OCI-LY1 (cell line): ENCODE measurements at regions not wholly inside any gene's neighbourhood (a gene's known extent, or its start where the extent isn't known, plus 50 kb on each side); places are given as distances from the start of the nearest gene placed in this dataset.

ENCODE experiments used
- H2AFZ ChIP-seq: fragments of 200-600 bp; sonication (generic), shearing (Covaris generic); 2 replicates; pipeline ENCODE4 v1.6.0; 2014; ENCODE audit warnings: antibody characterized with exemption, mild to moderate bottlenecking, low read length
- H3F3A ChIP-seq: fragments of 200-600 bp; sonication (generic), shearing (Covaris generic); 2 replicates; pipeline ENCODE4 v1.6.0; 2014; ENCODE audit warnings: mild to moderate bottlenecking, antibody characterized with exemption, low read length, moderate library complexity; ENCODE audit not compliant: insufficient read depth
- H3K27ac ChIP-seq: fragments of 200-600 bp; sonication (generic); 2 replicates; pipeline ENCODE4 v1.5.1; 2014; ENCODE audit warnings: low read length, mixed run types, mild to moderate bottlenecking, low read depth; ENCODE audit not compliant: poor library complexity, severe bottlenecking
- H3K27me3 ChIP-seq: fragments of 200-600 bp; sonication (generic); 2 replicates; pipeline ENCODE4 v1.6.0; 2014; ENCODE audit warnings: antibody characterized with exemption, mild to moderate bottlenecking, low read length, moderate library complexity; ENCODE audit not compliant: insufficient read depth
- H3K36me3 ChIP-seq: fragments of 200-600 bp; sonication (generic); 2 replicates; pipeline ENCODE4 v1.6.1; 2014; ENCODE audit warnings: mild to moderate bottlenecking, antibody characterized with exemption, low read length, moderate library complexity, mixed read lengths; ENCODE audit not compliant: insufficient read depth
- H3K4me1 ChIP-seq: fragments of 200-600 bp; sonication (generic); 2 replicates; pipeline ENCODE4 v1.5.1; 2014; ENCODE audit warnings: mild to moderate bottlenecking, low read length, moderate library complexity; ENCODE audit not compliant: insufficient read depth, severe bottlenecking
- H3K4me2 ChIP-seq: fragments of 200-600 bp; sonication (generic), shearing (Covaris generic); 2 replicates; pipeline ENCODE4 v1.6.1; 2014; ENCODE audit warnings: low read length
- H3K4me3 ChIP-seq: fragments of 200-600 bp; sonication (generic); 2 replicates; pipeline ENCODE4 v1.5.1; 2014; ENCODE audit warnings: low read length, low read depth, mild to moderate bottlenecking, mixed read lengths; ENCODE audit not compliant: poor library complexity, severe bottlenecking
- H3K79me2 ChIP-seq: fragments of 200-600 bp; shearing (Covaris generic); 2 replicates; pipeline ENCODE4 v1.6.1; 2016; ENCODE audit warnings: mixed run types, low read length, mixed read lengths; ENCODE audit not compliant: insufficient read depth
- H3K9ac ChIP-seq: fragments of 200-600 bp; sonication (generic), shearing (Covaris generic); 2 replicates; pipeline ENCODE4 v1.6.1; 2014; ENCODE audit warnings: mild to moderate bottlenecking, low read length, mixed read lengths
- H3K9me2 ChIP-seq: fragments of 200-600 bp; sonication (generic), shearing (Covaris generic); 2 replicates; pipeline ENCODE4 v1.6.1; 2014; ENCODE audit warnings: low read depth, mild to moderate bottlenecking, low read length, mixed read lengths
- H3K9me3 ChIP-seq: fragments of 200-600 bp; shearing (Covaris generic); 2 replicates; pipeline ENCODE4 v1.6.1; 2014; ENCODE audit warnings: low read length, mixed read lengths
- H4K20me1 ChIP-seq: fragments of 200-600 bp; sonication (generic), shearing (Covaris generic); 2 replicates; pipeline ENCODE4 v1.6.0; 2016; ENCODE audit warnings: mild to moderate bottlenecking, low read length; ENCODE audit not compliant: insufficient read depth
- EZH2 ChIP-seq: fragments of 200-600 bp; sonication (generic), shearing (Covaris generic); IDR thresholded peaks from 2 replicates; pipeline ENCODE4 v1.8.0; 2017; ENCODE audit warnings: borderline replicate concordance, mixed run types, mild to moderate bottlenecking, antibody characterized with exemption, low read length, moderate library complexity, mixed read lengths
- TF ChIP-seq, protein P1 (sequence below): fragments of 200-600 bp; sonication (generic), shearing (Covaris generic); IDR thresholded peaks from 2 replicates; pipeline ENCODE4 v1.5.1; 2017; ENCODE audit warnings: mild to moderate bottlenecking, antibody characterized with exemption, low read length, moderate library complexity, mixed read lengths

DNA sequence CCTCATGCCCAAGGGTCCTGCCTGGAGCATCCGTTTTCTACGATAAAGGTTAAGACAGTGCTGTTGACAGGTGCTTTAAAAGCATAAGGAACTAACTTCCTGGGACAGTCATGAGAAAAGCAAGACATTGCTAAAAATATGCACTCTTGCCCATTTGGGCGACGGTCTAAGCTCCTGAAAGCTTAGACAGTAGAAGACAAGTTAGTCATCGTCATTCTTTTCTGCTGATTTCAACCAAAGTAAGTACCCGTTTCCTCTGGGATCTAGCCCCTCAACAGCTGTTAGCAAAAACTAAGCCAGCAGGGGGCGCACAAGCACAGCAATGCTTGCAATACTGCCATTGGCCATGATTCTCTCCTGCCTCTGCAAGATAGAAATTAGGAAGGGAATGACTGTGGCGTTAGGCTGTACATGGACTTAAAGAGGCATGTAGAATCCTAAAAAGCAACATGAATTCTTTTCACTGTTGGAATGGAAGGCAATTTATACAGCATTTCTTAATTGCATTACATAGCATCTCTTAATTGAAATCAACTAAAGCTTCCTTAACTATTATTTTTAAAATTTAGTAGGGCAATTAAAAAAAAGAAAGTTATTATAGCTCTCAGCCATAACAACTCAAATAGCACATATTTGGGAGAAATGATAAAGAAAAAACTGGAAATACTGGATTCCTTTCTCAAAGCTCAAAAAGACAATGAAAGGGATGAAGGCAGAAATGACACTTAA, 147.8 kb upstream of the RALGAPA2 start:
- Histone ChIP-seq H3K9me3 (no peaks in the 10 kb centered on the region), H3K4me2 (no peak overlapping the region)
- TF ChIP-seq, protein P1, sequence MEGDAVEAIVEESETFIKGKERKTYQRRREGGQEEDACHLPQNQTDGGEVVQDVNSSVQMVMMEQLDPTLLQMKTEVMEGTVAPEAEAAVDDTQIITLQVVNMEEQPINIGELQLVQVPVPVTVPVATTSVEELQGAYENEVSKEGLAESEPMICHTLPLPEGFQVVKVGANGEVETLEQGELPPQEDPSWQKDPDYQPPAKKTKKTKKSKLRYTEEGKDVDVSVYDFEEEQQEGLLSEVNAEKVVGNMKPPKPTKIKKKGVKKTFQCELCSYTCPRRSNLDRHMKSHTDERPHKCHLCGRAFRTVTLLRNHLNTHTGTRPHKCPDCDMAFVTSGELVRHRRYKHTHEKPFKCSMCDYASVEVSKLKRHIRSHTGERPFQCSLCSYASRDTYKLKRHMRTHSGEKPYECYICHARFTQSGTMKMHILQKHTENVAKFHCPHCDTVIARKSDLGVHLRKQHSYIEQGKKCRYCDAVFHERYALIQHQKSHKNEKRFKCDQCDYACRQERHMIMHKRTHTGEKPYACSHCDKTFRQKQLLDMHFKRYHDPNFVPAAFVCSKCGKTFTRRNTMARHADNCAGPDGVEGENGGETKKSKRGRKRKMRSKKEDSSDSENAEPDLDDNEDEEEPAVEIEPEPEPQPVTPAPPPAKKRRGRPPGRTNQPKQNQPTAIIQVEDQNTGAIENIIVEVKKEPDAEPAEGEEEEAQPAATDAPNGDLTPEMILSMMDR, result peak; percentile 94
- no peak for TF ChIP-seq EZH2

DNA sequence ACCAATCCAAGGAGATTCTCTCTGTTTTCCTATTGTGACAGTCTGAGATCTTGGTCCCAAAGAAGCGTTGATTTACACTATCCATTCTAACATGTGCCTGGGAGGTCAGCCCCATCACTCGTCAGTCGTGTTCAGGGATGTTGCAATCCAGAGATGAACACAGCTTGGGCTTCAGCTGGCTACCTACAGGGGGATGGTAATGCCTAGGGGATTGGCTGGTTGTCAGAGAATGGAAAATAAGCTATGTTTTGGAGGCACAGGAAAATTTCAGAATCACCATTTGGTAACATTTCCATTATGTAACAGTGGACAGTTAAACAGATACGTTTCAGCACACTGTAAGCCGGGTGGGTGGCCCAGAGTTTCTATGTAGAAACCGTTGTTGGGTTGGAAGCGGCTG, 147.1 kb upstream of the RALGAPA2 start:
- H3K4me2 ChIP-seq, result no peak overlapping the region
- H3F3A ChIP-seq, result no peaks in the 10 kb centered on the region
- H3K9me2 ChIP-seq, result no peaks in the 10 kb centered on the region
- H3K27ac ChIP-seq, result no peak overlapping the region
- no peaks in the 10 kb centered on the region for H3K9me3 ChIP-seq
- H4K20me1 ChIP-seq, result no peaks in the 10 kb centered on the region
- H3K4me1 ChIP-seq, result no peaks in the 10 kb centered on the region
- no peak overlapping the region for H2AFZ ChIP-seq
- H3K27me3 ChIP-seq, result no peaks in the 10 kb centered on the region
- no peak overlapping the region for H3K9ac ChIP-seq
- no peaks in the 10 kb centered on the region for H3K79me2 ChIP-seq
- H3K4me3 ChIP-seq, result no peak overlapping the region
- no peaks in the 10 kb centered on the region for H3K36me3 ChIP-seq
- TF ChIP-seq, protein P1, result no peak
- TF ChIP-seq EZH2, result no peak

More for the DNA sequence above, 147.8 kb upstream of the RALGAPA2 start:
- no peak overlapping the region for H3K27ac ChIP-seq
- no peaks in the 10 kb centered on the region for H3K36me3 ChIP-seq
- H3K4me1 ChIP-seq, result no peaks in the 10 kb centered on the region
- no peaks in the 10 kb centered on the region for H3F3A ChIP-seq
- H3K79me2 ChIP-seq, result no peaks in the 10 kb centered on the region
- no peak overlapping the region for H2AFZ ChIP-seq
- H3K27me3 ChIP-seq, result no peaks in the 10 kb centered on the region
- H3K4me3 ChIP-seq, result no peak overlapping the region
- H3K9ac ChIP-seq, result no peak overlapping the region
- no peaks in the 10 kb centered on the region for H3K9me2 ChIP-seq
- no peaks in the 10 kb centered on the region for H4K20me1 ChIP-seq

DNA sequence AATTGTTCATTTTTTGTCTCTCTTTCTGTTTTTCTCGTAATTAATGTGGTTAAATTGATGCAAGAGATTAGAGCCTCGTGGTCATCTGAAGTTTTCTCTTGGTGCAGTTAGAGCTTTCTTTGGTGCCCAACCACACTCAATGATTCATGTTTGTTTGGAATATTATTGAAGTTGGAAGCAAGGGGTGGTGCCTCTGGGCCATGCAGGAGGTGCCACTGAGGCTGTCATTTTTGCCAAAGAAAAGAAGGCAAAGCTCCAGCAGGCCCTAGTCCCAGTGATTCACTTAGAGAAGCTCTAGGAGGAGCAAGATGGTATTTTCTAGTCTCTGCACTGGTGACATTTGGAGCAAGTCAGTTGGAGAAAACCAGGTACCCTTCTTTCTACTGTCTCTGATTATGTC, 144.5 kb upstream of the RALGAPA2 start:
- Histone ChIP-seq H3K4me2 (no peak overlapping the region), H4K20me1 (no peaks in the 10 kb centered on the region), H3K9ac (no peak overlapping the region), H3K27ac (no peak overlapping the region), H3K9me3 (no peaks in the 10 kb centered on the region), H3K79me2 (no peaks in the 10 kb centered on the region), H3F3A (no peaks in the 10 kb centered on the region), H3K4me3 (no peak overlapping the region), H3K27me3 (no peaks in the 10 kb centered on the region), H3K4me1 (no peaks in the 10 kb centered on the region), H3K36me3 (no peaks in the 10 kb centered on the region), H3K9me2 (no peaks in the 10 kb centered on the region), H2AFZ (no peak overlapping the region)
- TF ChIP-seq EZH2, result no peak
- TF ChIP-seq, protein P1, result no peak
